Calu3 (cell line): ENCODE measurements at regions not wholly inside any gene's neighbourhood (a gene's known extent, or its start where the extent isn't known, plus 50 kb on each side); places are given as distances from the start of the nearest gene placed in this dataset.

Experiments used
- BruUV-seq: library from RNA; stranded (reverse); fragments of 400-500 nt; replicated peaks from 2 replicates; lab custom pipeline; 2021; lab: Mats Ljungman, UMichigan
- CTCF ChIA-PET: fragments of 300-600 bp; sonication (Branson Sonifier 250); formaldehyde crosslinking; loops from one replicate; lab custom pipeline; 2022; ENCODE audit warnings: antibody characterized with exemption; lab: Charles Lee
- DNase-seq: peaks from one replicate; pipeline ENCODE4 v3.0.0; 2022
- H3K27ac Mint-ChIP-seq: one replicate; pipeline ENCODE4 v1.8.0; 2022; ENCODE audit warnings: mixed read lengths; ENCODE audit not compliant: unreplicated experiment
- H3K27me3 Mint-ChIP-seq: one replicate; pipeline ENCODE4 v1.8.0; 2022; ENCODE audit warnings: mixed read lengths; ENCODE audit not compliant: unreplicated experiment
- H3K36me3 Mint-ChIP-seq: one replicate; pipeline ENCODE4 v1.8.0; 2022; ENCODE audit warnings: mild to moderate bottlenecking, moderate library complexity, mixed read lengths; ENCODE audit not compliant: insufficient read depth, unreplicated experiment
- H3K4me1 Mint-ChIP-seq: one replicate; pipeline ENCODE4 v1.8.0; 2022; ENCODE audit warnings: mild to moderate bottlenecking, low read depth, mixed read lengths; ENCODE audit not compliant: unreplicated experiment
- H3K4me3 Mint-ChIP-seq: one replicate; pipeline ENCODE4 v1.8.0; 2022; ENCODE audit warnings: mild to moderate bottlenecking, low read depth, moderate library complexity, mixed read lengths; ENCODE audit not compliant: unreplicated experiment
- H3K9me3 Mint-ChIP-seq: one replicate; pipeline ENCODE4 v1.8.0; 2022; ENCODE audit warnings: low read depth, mixed read lengths; ENCODE audit not compliant: unreplicated experiment
- intact Hi-C: fragments of 100-400 bp; cut with micrococcal nuclease; formaldehyde crosslinking; loops from one replicate; pipeline ENCODE4 v1.10.0; 2022; ENCODE audit not compliant: unreplicated experiment
- TF ChIP-seq, protein P1 (sequence below): fragments of 200-600 bp; IDR thresholded peaks from one replicate; pipeline ENCODE4 v1.8.0; 2022; ENCODE audit warnings: antibody characterized with exemption; ENCODE audit not compliant: unreplicated experiment

- H3K27me3 Mint-ChIP-seq = peaks cover 98% of the 10 kb centered on the region
- H3K4me3 Mint-ChIP-seq = no peak overlapping the region
- no peak overlapping the region for H3K27ac Mint-ChIP-seq
- DNase-seq = no peak
- CTCF ChIA-PET = no interaction called here
- TF ChIP-seq, protein P1, sequence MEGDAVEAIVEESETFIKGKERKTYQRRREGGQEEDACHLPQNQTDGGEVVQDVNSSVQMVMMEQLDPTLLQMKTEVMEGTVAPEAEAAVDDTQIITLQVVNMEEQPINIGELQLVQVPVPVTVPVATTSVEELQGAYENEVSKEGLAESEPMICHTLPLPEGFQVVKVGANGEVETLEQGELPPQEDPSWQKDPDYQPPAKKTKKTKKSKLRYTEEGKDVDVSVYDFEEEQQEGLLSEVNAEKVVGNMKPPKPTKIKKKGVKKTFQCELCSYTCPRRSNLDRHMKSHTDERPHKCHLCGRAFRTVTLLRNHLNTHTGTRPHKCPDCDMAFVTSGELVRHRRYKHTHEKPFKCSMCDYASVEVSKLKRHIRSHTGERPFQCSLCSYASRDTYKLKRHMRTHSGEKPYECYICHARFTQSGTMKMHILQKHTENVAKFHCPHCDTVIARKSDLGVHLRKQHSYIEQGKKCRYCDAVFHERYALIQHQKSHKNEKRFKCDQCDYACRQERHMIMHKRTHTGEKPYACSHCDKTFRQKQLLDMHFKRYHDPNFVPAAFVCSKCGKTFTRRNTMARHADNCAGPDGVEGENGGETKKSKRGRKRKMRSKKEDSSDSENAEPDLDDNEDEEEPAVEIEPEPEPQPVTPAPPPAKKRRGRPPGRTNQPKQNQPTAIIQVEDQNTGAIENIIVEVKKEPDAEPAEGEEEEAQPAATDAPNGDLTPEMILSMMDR = no peak
- H3K4me1 Mint-ChIP-seq = no peaks in the 10 kb centered on the region
- no peaks in the 10 kb centered on the region for H3K9me3 Mint-ChIP-seq
- intact Hi-C loops = no loop called here
- no peaks in the 10 kb centered on the region for H3K36me3 Mint-ChIP-seq
- BruUV-seq = no TSS peak
These were observed 234.9 kb downstream of the IRF8 start for GRCh38 chr16:86133847-86134375.

DNA sequence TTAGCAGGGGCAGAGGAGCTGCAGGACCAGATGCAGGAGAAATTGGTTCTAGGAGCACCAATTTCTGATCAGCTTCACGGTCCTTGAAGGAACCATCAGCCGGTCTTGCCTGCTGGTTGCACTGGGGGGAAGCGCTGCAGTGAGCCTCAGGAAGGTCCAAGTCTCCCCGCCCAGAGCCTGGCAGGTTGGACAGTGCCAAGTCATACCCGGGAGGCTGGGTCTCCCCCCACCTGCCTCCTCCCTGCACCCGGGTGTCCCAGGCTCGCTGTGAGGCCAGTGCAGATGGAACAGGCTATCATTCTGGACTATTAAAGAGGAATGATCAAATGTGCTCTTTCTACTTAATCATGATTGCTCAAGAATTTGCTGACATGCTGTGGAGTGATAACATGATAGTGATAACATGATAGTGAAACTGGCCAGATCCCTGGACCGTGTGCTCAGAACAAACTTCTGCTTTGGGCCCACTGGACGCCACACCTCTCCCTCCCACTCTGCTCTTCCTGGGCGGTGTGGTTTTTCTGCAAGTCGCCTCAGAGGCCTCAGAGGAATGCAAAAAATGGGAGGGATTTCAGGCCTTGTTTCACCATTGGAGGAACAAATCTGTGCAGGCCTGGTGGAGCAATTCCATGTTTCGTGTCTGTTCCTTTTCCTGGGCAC is 236.0 kb downstream of the IRF8 start:
- CTCF ChIA-PET = interaction anchor here (0.6 kb wide), 1 partner anchor 522 kb away, joined by 3 read pairs; the partner anchor contains the start of gene GSE1
- no peaks in the 10 kb centered on the region for H3K4me1 Mint-ChIP-seq
- H3K36me3 Mint-ChIP-seq = no peaks in the 10 kb centered on the region
- H3K27ac Mint-ChIP-seq = no peak overlapping the region
- BruUV-seq = no TSS peak
- H3K27me3 Mint-ChIP-seq = peaks cover 98% of the 10 kb centered on the region
- H3K9me3 Mint-ChIP-seq = no peaks in the 10 kb centered on the region
- TF ChIP-seq, protein P1 = no peak
- no peak for DNase-seq
- intact Hi-C loops = no loop called here
- no peak overlapping the region for H3K4me3 Mint-ChIP-seq

GRCh38 chr16:86137359-86137758 is 238.4 kb downstream of the IRF8 start:
- no TSS peak for BruUV-seq

DNA sequence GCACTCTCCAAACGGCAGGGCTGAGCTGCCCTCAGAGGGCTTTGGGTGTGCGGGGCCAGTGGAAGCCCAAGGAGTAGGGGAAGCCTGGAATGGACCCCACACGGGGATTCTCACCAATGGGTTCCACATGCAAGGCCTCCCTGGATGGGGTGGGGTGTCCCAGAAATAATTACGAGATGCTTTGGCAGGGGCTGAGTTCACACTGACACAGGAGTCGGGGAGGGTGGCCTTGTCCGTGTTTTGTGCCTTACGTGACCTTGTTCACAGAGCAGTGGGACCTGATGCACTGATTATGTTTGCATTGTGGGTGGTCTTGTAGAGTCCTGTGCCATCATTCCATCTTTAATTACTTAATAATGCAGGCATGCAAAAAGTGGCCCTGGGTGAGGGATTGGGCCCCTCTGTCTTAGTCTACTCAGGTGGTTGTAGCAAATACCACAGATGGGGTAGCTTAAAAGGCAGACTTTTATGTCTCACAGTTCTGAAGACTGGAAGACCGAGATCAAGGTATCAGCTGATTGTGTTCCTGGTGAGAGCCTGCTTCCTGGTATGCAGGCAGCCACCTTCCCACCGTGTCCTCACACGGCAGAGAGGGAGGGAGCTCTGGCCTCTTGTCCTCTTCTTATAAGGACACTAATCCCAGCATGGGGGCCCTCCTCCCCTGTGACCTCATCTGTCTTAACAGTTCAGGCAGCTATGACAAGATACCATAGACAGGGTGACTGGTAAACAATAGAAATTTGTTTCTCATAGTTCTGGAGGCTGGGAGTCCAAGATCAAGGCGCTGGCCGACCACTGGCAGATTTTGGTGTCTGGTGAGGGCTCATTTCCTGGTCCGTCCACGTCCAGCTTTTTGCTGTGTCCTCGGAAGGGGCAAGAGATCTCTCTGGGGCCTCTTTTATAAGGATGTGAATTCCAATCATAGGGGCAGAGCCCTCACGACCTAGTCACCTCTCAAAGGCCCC is 239.4 kb downstream of the IRF8 start:
- no peak overlapping the region for H3K4me3 Mint-ChIP-seq
- BruUV-seq = no TSS peak
- intact Hi-C loops = no loop called here
- peaks cover 98% of the 10 kb centered on the region for H3K27me3 Mint-ChIP-seq
- CTCF ChIA-PET = interaction anchor here (0.5 kb wide), 2 partner anchors 9 to 153 kb away, joined by 3 to 5 read pairs; no protein-coding TSS in a partner anchor
- no peak overlapping the region for H3K27ac Mint-ChIP-seq
- TF ChIP-seq, protein P1 = no peak
- no peaks in the 10 kb centered on the region for H3K9me3 Mint-ChIP-seq
- H3K4me1 Mint-ChIP-seq = no peaks in the 10 kb centered on the region
- no peaks in the 10 kb centered on the region for H3K36me3 Mint-ChIP-seq
- no peak for DNase-seq

More at GRCh38 chr16:86137359-86137758, 238.4 kb downstream of the IRF8 start:
- CTCF ChIA-PET = no interaction called here
- H3K4me3 Mint-ChIP-seq = no peak overlapping the region
- DNase-seq = no peak
- H3K36me3 Mint-ChIP-seq = no peaks in the 10 kb centered on the region
- peaks cover 98% of the 10 kb centered on the region for H3K27me3 Mint-ChIP-seq
- no peak overlapping the region for H3K27ac Mint-ChIP-seq
- TF ChIP-seq, protein P1 = no peak
- intact Hi-C loops = no loop called here
- H3K9me3 Mint-ChIP-seq = no peaks in the 10 kb centered on the region
- no peaks in the 10 kb centered on the region for H3K4me1 Mint-ChIP-seq
